Right cardiac atrium (tissue), 5 donors: ENCODE measurements at regions not wholly inside any gene's neighbourhood (a gene's known extent, or its start where the extent isn't known, plus 50 kb on each side); places are given as distances from the start of the nearest gene placed in this dataset.

Experiments
- ATAC-seq, 2 donors: fragments of 200-7000 bp; cut with Tn5 transposase; one replicate each; pipeline versions ENCODE4 v1.8.0 to v1.9.1; 2020; ENCODE audit warnings: moderate library complexity in 2 of 2, mild to moderate bottlenecking in 1 of 2
- DNase-seq, 3 donors: peaks; one replicate each; pipeline ENCODE4 v3.0.0-alpha.2; 2020
- H3K27ac ChIP-seq: one replicate; pipeline ENCODE4 v1.5.1; 2013; ENCODE audit warnings: mild to moderate bottlenecking, low read length, control low read depth, moderate library complexity
- H3K27me3 ChIP-seq: one replicate; pipeline ENCODE4 v1.6.1; 2013; ENCODE audit not compliant: control insufficient read depth, insufficient read depth
- H3K4me1 ChIP-seq: one replicate; pipeline ENCODE4 v1.6.1; 2013; ENCODE audit warnings: low read length; ENCODE audit not compliant: control insufficient read depth, insufficient read depth
- H3K4me3 ChIP-seq: one replicate; pipeline ENCODE4 v1.5.1; 2013; ENCODE audit warnings: low read length, control low read depth
- H3K9me3 ChIP-seq: one replicate; pipeline ENCODE4 v1.6.1; 2013; ENCODE audit warnings: low read length; ENCODE audit not compliant: control insufficient read depth
- WGBS: extraction: QIAGEN DNeasy Blood & Tissue Kit; methylation state at CpG from one replicate; pipeline ENCODE4 v1.1.7; 2013; 5-methylcytosine and 5-hydroxymethylcytosine counted together
- intact Hi-C, 4 donors: fragments of 100-400 bp; cut with DNase I; formaldehyde crosslinking; loops; one replicate each; pipeline versions ENCODE4 v1.11.0 to v1.14.0; 2022 to 2023
- donor health status: healthy with polysubstance abuse.
- donor health status: DM: no; HTN: yes; CAD: no.
- donor health status: DM: no; HTN: no; CAD: no.
- donor health status: DM: no; HTN: yes; CAD: no; lungs with severe emphysema.
- donor health status: DM: yes; HTN: yes; CAD: no.

GRCh38 chr1:177847843-177848242 lies 122.0 kb downstream of the SEC16B start:
- H3K27ac ChIP-seq, result no peak overlapping the region
- no peak for ATAC-seq
- 77% methylated on average over 5 of the region's 5 CpGs for WGBS

GRCh38 chr1:177838907-177839485 lies 130.9 kb downstream of the SEC16B start:
- no peaks in the 10 kb centered on the region for H3K4me1 ChIP-seq
- ATAC-seq, result no peak
- no peaks in the 10 kb centered on the region for H3K27me3 ChIP-seq
- WGBS, result 46% methylated on average over 8 of the region's 8 CpGs
- no peak overlapping the region for H3K4me3 ChIP-seq
- DNase-seq, result no peak
- no peaks in the 10 kb centered on the region for H3K9me3 ChIP-seq
- intact Hi-C loops, result no loop called here
- no peak overlapping the region for H3K27ac ChIP-seq

More at GRCh38 chr1:177847843-177848242, 122.0 kb downstream of the SEC16B start:
- Histone ChIP-seq H3K9me3 (no peaks in the 10 kb centered on the region), H3K4me3 (no peak overlapping the region), H3K27me3 (no peaks in the 10 kb centered on the region), H3K4me1 (no peaks in the 10 kb centered on the region)
- intact Hi-C loops, result no loop called here
- DNase-seq, result no peak

- H3K27me3 ChIP-seq, result no peaks in the 10 kb centered on the region
- no peak overlapping the region for H3K4me3 ChIP-seq
- no peaks in the 10 kb centered on the region for H3K4me1 ChIP-seq
- intact Hi-C loops, result no loop called here
- H3K27ac ChIP-seq, result no peak overlapping the region
- DNase-seq (no peak), ATAC-seq (no peak)
- 74% methylated on average over 3 of the region's 3 CpGs for WGBS
- no peaks in the 10 kb centered on the region for H3K9me3 ChIP-seq
Observed at GRCh38 chr1:177833631-177834030, 136.2 kb downstream of the SEC16B start.

GRCh38 chr1:177830531-177831135 lies 139.2 kb downstream of the SEC16B start:
- Histone ChIP-seq H3K9me3 (no peaks in the 10 kb centered on the region), H3K27ac (no peak overlapping the region), H3K27me3 (no peaks in the 10 kb centered on the region), H3K4me3 (no peak overlapping the region), H3K4me1 (no peaks in the 10 kb centered on the region)
- WGBS, result 81% methylated on average over 4 of the region's 4 CpGs
- intact Hi-C loops, result no loop called here
- DNase-seq (no peak), ATAC-seq (no peak)

GRCh38 chr1:177825276-177825901 lies 144.5 kb downstream of the SEC16B start:
- intact Hi-C loops, result no loop called here
- no peak overlapping the region for H3K27ac ChIP-seq
- DNase-seq (no peak), ATAC-seq (no peak)
- no peak overlapping the region for H3K4me3 ChIP-seq
- WGBS, result 70% methylated on average over 6 of the region's 6 CpGs
- H3K4me1 ChIP-seq, result no peaks in the 10 kb centered on the region
- no peaks in the 10 kb centered on the region for H3K27me3 ChIP-seq
- H3K9me3 ChIP-seq, result no peaks in the 10 kb centered on the region

- intact Hi-C loops, result no loop called here
- Histone ChIP-seq H3K27me3 (no peaks in the 10 kb centered on the region), H3K27ac (no peak overlapping the region), H3K9me3 (no peaks in the 10 kb centered on the region), H3K4me3 (no peak overlapping the region), H3K4me1 (no peaks in the 10 kb centered on the region)
- ATAC-seq (no peak), DNase-seq (no peak)
- WGBS, result 64% methylated on average over 5 of the region's 5 CpGs
Observed at GRCh38 chr1:177824508-177824982, 145.3 kb downstream of the SEC16B start.

- intact Hi-C loops, result no loop called here
- Histone ChIP-seq H3K27ac (no peak overlapping the region), H3K27me3 (no peaks in the 10 kb centered on the region), H3K4me3 (no peak overlapping the region), H3K9me3 (no peaks in the 10 kb centered on the region), H3K4me1 (no peaks in the 10 kb centered on the region)
- DNase-seq (no peak), ATAC-seq (no peak)
- WGBS, result 88% methylated on average over 6 of the region's 6 CpGs
Observed at GRCh38 chr1:177820213-177820612, 149.6 kb downstream of the SEC16B start.

- H3K4me1 ChIP-seq, result no peaks in the 10 kb centered on the region
- WGBS, result 66% methylated on average over 7 of the region's 7 CpGs
- intact Hi-C loops, result no loop called here
- H3K27me3 ChIP-seq, result no peaks in the 10 kb centered on the region
- DNase-seq (no peak), ATAC-seq (no peak)
- H3K27ac ChIP-seq, result no peak overlapping the region
- H3K9me3 ChIP-seq, result no peaks in the 10 kb centered on the region
- no peak overlapping the region for H3K4me3 ChIP-seq
Observed at GRCh38 chr1:177817937-177818875, 151.7 kb downstream of the SEC16B start.

- H3K27me3 ChIP-seq, result no peaks in the 10 kb centered on the region
- H3K4me1 ChIP-seq, result no peaks in the 10 kb centered on the region
- no peaks in the 10 kb centered on the region for H3K9me3 ChIP-seq
- ATAC-seq (no peak), DNase-seq (peak in 1 of 3 donors; percentile 27)
- no peak overlapping the region for H3K4me3 ChIP-seq
- 95% methylated on average over 13 of the region's 13 CpGs for WGBS
- intact Hi-C loops, result no loop called here
- H3K27ac ChIP-seq, result no peak overlapping the region
Observed at GRCh38 chr1:177812650-177813049, 157.2 kb downstream of the SEC16B start.

GRCh38 chr1:177812144-177812543 lies 157.7 kb downstream of the SEC16B start:
- DNase-seq (no peak), ATAC-seq (no peak)
- no peak overlapping the region for H3K4me3 ChIP-seq
- no peaks in the 10 kb centered on the region for H3K9me3 ChIP-seq
- H3K27me3 ChIP-seq, result no peaks in the 10 kb centered on the region
- H3K4me1 ChIP-seq, result no peaks in the 10 kb centered on the region
- intact Hi-C loops, result no loop called here
- H3K27ac ChIP-seq, result no peak overlapping the region
- 70% methylated on average over 3 of the region's 3 CpGs for WGBS

- H3K4me3 ChIP-seq, result no peak overlapping the region
- H3K9me3 ChIP-seq, result no peaks in the 10 kb centered on the region
- WGBS, result 51% methylated on average over 5 of the region's 5 CpGs
- DNase-seq (no peak), ATAC-seq (no peak)
- intact Hi-C loops, result no loop called here
- H3K27me3 ChIP-seq, result no peaks in the 10 kb centered on the region
- no peaks in the 10 kb centered on the region for H3K4me1 ChIP-seq
- H3K27ac ChIP-seq, result no peak overlapping the region
Observed at GRCh38 chr1:177811429-177811828, 158.4 kb downstream of the SEC16B start.
